Immature natural killer cell (primary cell): ENCODE measurements at regions not wholly inside any gene's neighbourhood (a gene's known extent, or its start where the extent isn't known, plus 50 kb on each side); places are given as distances from the start of the nearest gene placed in this dataset.

Experiments
- DNase-seq, 3 donors: peaks; one replicate each; pipeline ENCODE4 v3.0.0; 2022; ENCODE audit warnings: mixed read lengths in 1 of 3
- H3K27ac Mint-ChIP-seq, 6 donors: one replicate each; pipeline ENCODE4 v1.8.0; 2020; ENCODE audit warnings: mixed read lengths in 6 of 6, mild to moderate bottlenecking in 5 of 6, inconsistent platforms in 4 of 6, moderate library complexity in 3 of 6
- H3K27me3 Mint-ChIP-seq, 3 donors: one replicate each; pipeline ENCODE4 v1.8.0; 2020 to 2021; ENCODE audit warnings: low read depth in 3 of 3, mild to moderate bottlenecking in 3 of 3, mixed read lengths in 3 of 3, moderate library complexity in 3 of 3, inconsistent platforms in 1 of 3
- H3K36me3 Mint-ChIP-seq, 3 donors: one replicate each; pipeline ENCODE4 v1.8.0; 2020; ENCODE audit warnings: mixed read lengths in 3 of 3, inconsistent platforms in 2 of 3, mild to moderate bottlenecking in 2 of 3
- H3K4me1 Mint-ChIP-seq, 2 donors: one replicate each; pipeline ENCODE4 v1.8.0; 2020; ENCODE audit warnings: inconsistent platforms in 2 of 2, mild to moderate bottlenecking in 2 of 2, mixed read lengths in 2 of 2, moderate library complexity in 1 of 2
- H3K4me3 Mint-ChIP-seq, 5 donors: one replicate each; pipeline ENCODE4 v1.8.0; 2020; ENCODE audit warnings: mild to moderate bottlenecking in 5 of 5, mixed read lengths in 5 of 5, inconsistent platforms in 3 of 5, moderate library complexity in 3 of 5
- H3K9me3 Mint-ChIP-seq, 6 donors: one replicate each; pipeline ENCODE4 v1.8.0; 2020; ENCODE audit warnings: mild to moderate bottlenecking in 6 of 6, mixed read lengths in 6 of 6, inconsistent platforms in 4 of 6, moderate library complexity in 3 of 6

DNA sequence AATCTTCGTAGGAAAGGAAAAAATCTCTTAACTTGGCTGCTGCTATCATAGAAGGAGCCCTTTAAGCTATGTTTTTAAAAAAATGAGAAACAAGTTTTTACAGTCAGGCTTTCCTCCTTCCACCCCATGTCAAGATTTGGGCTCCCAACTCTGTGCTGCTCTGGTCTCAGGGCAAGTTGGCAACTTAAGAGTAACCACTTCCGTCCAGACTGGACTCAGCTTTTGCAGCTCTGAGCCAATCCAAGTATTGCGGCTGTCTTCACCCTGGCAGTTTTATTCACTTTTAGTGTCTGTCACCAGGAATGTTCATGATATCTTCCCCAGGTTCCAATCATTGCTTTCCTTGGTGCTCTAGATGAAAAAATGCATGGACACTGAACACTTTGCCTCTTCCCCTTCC lies 115.9 kb upstream of the GAS1 start:
- no peak overlapping the region for H3K4me3 Mint-ChIP-seq
- H3K27me3 Mint-ChIP-seq = peaks cover 1 to 8% (median 4%) of the 10 kb centered on the region in 3 donors
- H3K4me1 Mint-ChIP-seq = no peaks in the 10 kb centered on the region
- H3K27ac Mint-ChIP-seq = no peak overlapping the region
- no peak for DNase-seq
- no peaks in the 10 kb centered on the region for H3K9me3 Mint-ChIP-seq
- H3K36me3 Mint-ChIP-seq = no peaks in the 10 kb centered on the region

DNA sequence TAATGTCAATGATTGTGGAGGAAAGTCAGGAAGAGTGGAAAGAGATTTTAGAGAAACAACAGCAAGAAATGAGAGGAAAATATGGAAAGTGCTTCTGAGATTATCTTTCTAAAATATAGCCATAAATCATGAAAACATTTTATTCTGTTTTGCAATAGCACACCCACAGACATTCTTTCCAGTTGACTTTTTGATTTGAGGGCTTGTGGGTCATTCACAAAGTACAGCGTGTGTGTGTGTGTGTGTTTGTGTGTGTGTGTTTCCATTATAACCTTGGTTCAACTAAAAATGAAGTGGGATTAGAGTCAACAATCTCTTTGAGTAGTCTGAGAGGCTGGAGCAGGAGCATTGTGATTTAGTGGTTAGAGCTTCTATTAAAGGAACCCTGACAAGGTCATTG lies 116.6 kb upstream of the GAS1 start:
- H3K27me3 Mint-ChIP-seq = peaks cover 1 to 8% (median 2%) of the 10 kb centered on the region in 3 donors
- H3K4me1 Mint-ChIP-seq = no peaks in the 10 kb centered on the region
- no peak overlapping the region for H3K4me3 Mint-ChIP-seq
- H3K27ac Mint-ChIP-seq = no peak overlapping the region
- H3K36me3 Mint-ChIP-seq = no peaks in the 10 kb centered on the region
- DNase-seq = no peak
- no peaks in the 10 kb centered on the region for H3K9me3 Mint-ChIP-seq

DNA sequence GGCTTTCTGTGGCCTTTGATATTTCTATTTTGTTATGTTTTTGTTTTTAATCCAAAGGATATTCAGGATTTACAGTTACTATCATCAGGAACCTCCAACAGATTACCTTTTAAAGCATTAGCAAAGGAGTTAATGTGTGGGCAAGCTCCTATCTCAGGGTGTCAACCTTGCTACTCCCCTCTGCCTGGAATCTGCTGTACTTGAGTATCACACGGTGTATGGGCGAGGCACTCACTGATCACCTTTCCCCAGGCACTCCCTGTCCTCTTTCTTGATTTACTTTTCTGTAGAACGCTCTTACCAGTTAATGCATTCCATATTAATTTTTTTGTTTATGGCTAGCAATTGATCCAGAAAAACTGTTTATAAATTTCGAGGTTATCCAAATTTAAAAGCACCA lies 117.0 kb upstream of the GAS1 start:
- Mint-ChIP-seq H3K4me3 (no peak overlapping the region), H3K27ac (no peak overlapping the region), H3K27me3 (peaks cover under 1 to 8% (median 2%) of the 10 kb centered on the region in 3 donors), H3K36me3 (no peaks in the 10 kb centered on the region), H3K9me3 (no peaks in the 10 kb centered on the region), H3K4me1 (no peaks in the 10 kb centered on the region)
- DNase-seq = no peak

DNA sequence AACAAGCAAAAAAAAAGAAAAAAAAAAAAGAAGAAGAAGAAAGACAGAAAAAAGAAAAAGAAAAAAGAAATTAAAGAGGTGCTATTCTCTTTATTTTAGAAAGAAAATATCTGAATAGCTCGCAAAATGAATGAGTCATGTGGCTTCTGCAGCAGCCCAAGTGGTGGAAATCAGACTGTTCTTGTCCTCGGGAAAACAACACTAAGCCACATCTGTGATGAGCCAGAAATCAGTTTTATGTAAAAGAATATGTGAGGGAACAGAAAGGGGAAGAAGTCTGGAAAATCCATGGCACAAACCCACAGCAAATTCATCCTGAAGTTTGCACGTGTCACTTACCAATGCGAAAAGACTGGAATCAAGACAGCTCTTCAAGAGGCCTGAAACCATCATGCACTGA lies 118.7 kb upstream of the GAS1 start:
- Mint-ChIP-seq H3K27ac (no peak overlapping the region), H3K4me3 (no peak overlapping the region), H3K36me3 (no peaks in the 10 kb centered on the region), H3K27me3 (peaks cover 0 to 8% (median 2%) of the 10 kb centered on the region in 3 donors), H3K4me1 (no peaks in the 10 kb centered on the region), H3K9me3 (no peaks in the 10 kb centered on the region)
- DNase-seq = no peak

DNA sequence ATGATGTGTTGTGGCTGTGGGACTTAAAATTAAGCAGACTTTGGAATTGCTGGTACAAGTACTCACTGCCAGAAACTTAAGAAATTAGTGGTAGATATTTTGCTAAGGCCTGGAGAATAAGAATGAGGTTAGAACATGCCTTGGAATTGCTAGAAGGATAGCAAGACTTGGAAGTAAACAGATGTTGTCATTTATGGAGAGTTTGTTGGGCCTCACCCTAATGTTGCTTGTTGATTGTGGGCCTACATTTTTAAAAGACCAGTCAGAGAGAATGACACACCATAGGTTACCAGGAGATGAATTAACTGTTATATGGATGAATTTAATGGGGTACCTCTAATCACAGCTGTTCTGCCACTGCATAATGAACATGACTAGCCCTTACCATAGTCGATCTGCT lies 120.1 kb upstream of the GAS1 start:
- Mint-ChIP-seq H3K27ac (no peak overlapping the region), H3K4me3 (no peak overlapping the region), H3K9me3 (no peaks in the 10 kb centered on the region), H3K4me1 (no peaks in the 10 kb centered on the region), H3K36me3 (no peaks in the 10 kb centered on the region), H3K27me3 (peaks cover 0 to 5% (median 4%) of the 10 kb centered on the region in 3 donors)
- DNase-seq = no peak

DNA sequence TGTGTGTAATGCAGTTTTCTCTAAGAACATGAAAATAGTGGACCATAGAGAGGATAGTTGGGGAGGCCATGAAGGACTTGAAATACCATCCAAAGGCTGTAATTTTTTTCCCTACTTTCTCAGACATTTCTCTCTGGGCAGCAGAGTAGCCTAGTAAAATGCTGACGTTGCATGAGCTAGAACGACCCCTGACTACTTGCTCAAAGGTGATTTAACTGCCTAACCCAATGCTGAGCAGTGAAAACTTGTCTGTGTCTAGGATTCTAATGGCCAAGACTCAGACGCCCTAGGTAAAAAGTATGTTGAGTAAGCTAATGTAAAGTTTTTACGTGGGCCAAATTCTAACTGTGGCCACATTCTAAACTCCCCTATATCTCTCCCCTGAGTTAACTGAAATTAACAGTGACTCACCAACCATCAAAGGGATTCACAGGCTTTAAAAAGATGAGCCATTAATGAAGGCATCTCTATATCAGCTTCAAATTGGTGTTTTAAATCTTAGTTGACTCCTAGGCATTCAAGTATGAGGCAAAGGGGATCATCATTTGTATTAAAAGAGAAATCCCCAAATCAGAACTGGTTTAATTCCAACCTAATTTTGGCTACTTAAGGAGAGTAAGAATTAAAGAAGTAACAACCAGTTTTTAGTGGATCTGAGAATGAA lies 121.0 kb upstream of the GAS1 start:
- Mint-ChIP-seq H3K4me3 (no peak overlapping the region), H3K27me3 (peaks cover 0 to 7% (median 5%) of the 10 kb centered on the region in 3 donors), H3K36me3 (no peaks in the 10 kb centered on the region), H3K4me1 (no peaks in the 10 kb centered on the region), H3K27ac (no peak overlapping the region), H3K9me3 (no peaks in the 10 kb centered on the region)
- no peak for DNase-seq

DNA sequence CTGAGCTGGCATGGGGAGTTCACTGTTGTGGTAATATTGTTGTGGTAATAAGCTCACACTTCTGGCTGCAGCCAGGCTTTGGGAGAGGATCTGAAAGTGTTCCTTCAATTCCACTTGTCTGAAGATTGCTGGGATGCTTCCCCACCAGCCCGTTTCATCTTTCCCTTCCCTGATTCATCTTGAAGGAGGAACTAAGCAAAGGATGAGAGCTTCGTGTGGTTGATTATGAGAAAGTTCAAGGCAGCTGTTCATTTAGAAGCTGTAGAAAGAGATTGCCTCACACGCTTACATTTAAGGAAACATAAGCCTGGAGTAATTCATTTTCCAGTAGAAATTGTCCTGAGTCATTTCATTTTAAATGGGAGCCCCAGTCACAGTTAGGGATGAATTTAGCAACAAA lies 122.4 kb upstream of the GAS1 start:
- peaks cover 1 to 7% (median 5%) of the 10 kb centered on the region in 3 donors for H3K27me3 Mint-ChIP-seq
- H3K4me1 Mint-ChIP-seq = no peaks in the 10 kb centered on the region
- H3K9me3 Mint-ChIP-seq = no peaks in the 10 kb centered on the region
- DNase-seq = no peak
- H3K27ac Mint-ChIP-seq = no peak overlapping the region
- H3K4me3 Mint-ChIP-seq = no peak overlapping the region
- no peaks in the 10 kb centered on the region for H3K36me3 Mint-ChIP-seq

DNA sequence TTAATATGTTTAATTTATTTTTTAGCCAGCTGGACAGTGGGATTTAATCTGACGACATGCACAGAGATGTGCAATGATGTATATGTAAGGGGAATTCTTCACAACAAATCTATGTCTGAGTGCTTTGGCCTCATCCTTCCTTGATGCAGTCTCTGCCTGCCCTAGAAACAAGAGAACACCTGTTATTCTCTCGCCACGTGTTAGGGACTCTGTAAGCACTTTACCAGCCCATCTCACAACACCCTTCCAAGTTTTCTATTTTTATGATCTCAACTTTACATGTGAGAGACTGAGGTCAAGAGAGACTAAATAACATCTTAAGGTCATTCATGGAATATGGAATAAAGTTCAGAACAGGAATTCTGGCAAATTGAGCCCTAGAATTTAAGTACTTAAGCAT lies 123.0 kb upstream of the GAS1 start:
- H3K27me3 Mint-ChIP-seq = peaks cover 1 to 7% (median 2%) of the 10 kb centered on the region in 3 donors
- no peak for DNase-seq
- H3K9me3 Mint-ChIP-seq = no peaks in the 10 kb centered on the region
- no peaks in the 10 kb centered on the region for H3K4me1 Mint-ChIP-seq
- no peaks in the 10 kb centered on the region for H3K36me3 Mint-ChIP-seq
- no peak overlapping the region for H3K27ac Mint-ChIP-seq
- no peak overlapping the region for H3K4me3 Mint-ChIP-seq

DNA sequence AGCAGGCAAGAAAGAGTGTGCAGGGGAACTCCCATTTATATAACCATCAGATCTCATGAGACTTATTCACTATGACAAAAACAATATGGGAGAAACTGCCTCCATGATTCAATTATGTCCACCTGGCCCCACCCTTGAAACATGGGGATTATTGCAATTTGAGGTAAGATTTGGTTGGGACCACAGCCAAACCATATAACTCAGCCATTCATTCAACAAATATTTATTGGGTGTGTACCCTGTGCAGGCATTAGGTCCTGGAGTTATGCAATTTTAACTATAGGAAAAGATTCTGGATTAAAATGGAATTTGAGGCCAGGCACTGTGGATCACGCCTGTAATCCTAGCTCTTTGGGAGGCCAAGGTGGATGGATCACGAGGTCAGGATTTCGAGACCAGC lies 124.2 kb upstream of the GAS1 start:
- Mint-ChIP-seq H3K36me3 (no peaks in the 10 kb centered on the region), H3K27ac (no peak overlapping the region), H3K27me3 (peaks cover 1 to 9% (median 2%) of the 10 kb centered on the region in 3 donors), H3K4me1 (no peaks in the 10 kb centered on the region), H3K4me3 (no peak overlapping the region), H3K9me3 (no peaks in the 10 kb centered on the region)
- no peak for DNase-seq

DNA sequence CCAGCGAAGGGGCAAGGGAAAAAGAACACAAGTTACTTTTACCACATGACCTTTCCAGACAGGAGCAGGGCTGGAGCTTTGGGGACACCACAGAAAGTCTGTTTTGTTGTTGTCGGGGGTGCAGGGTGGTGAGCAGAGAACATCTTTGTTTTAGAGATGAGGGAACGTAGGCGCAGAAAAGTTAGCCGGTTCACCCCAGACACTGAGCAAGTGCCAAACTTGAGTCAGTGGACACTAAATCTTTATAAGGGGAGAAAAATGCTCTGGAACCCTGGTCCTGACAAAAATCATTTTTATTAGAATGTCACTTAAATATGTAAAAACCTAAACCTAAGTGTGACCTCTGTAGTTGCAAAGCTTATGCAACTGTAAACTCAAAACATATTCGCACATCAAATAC lies 126.4 kb upstream of the GAS1 start:
- Mint-ChIP-seq H3K4me1 (no peaks in the 10 kb centered on the region), H3K36me3 (no peaks in the 10 kb centered on the region), H3K27me3 (peaks cover 1 to 9% (median 2%) of the 10 kb centered on the region in 3 donors), H3K9me3 (no peaks in the 10 kb centered on the region), H3K4me3 (no peak overlapping the region), H3K27ac (no peak overlapping the region)
- DNase-seq = no peak

DNA sequence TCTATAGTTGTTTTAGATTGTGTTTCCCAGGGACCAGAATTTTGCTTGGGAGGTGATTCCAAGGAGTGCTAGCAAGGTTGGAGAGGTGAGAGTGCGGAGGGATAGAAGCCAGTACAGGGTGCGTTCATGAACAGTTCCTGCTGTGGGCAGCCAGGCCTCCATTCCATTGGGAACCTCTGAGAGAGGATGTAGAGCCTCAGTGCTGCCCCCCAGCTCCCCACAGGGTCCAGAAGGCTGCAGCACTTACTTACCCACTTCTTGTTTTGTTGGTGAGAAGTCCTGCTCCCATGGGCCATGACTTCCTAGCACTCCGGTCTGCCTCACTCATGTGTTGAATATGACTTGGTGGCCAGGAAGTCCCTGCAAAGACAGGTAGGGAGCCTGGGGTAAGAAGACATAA lies 128.2 kb upstream of the GAS1 start:
- Mint-ChIP-seq H3K27me3 (peaks cover 1 to 9% (median 4%) of the 10 kb centered on the region in 3 donors), H3K4me3 (no peak overlapping the region), H3K4me1 (no peaks in the 10 kb centered on the region), H3K36me3 (no peaks in the 10 kb centered on the region), H3K9me3 (no peaks in the 10 kb centered on the region), H3K27ac (no peak overlapping the region)
- DNase-seq = no peak

DNA sequence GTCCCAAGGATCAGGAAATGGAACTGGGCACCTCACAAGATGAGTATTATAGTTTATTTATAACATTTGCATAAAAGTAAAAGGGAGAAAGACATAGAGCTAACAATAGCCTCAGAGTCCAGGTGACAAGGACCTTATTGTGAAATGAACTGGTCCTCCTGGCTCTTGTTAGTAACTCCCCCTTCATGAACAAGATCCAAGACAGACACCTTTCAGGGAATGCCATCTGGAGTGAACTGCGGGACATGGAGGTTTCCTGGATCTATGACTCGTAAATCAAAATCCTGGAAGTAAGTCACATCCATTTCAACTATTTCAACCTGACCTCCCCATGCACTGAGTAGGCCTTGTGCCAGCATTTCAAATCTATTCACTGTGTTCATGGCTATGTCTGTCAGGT lies 129.5 kb upstream of the GAS1 start:
- Mint-ChIP-seq H3K4me1 (no peaks in the 10 kb centered on the region), H3K27me3 (peaks cover 2 to 9% (median 4%) of the 10 kb centered on the region in 3 donors), H3K4me3 (no peak overlapping the region), H3K27ac (no peak overlapping the region), H3K9me3 (no peaks in the 10 kb centered on the region), H3K36me3 (no peaks in the 10 kb centered on the region)
- DNase-seq = no peak

DNA sequence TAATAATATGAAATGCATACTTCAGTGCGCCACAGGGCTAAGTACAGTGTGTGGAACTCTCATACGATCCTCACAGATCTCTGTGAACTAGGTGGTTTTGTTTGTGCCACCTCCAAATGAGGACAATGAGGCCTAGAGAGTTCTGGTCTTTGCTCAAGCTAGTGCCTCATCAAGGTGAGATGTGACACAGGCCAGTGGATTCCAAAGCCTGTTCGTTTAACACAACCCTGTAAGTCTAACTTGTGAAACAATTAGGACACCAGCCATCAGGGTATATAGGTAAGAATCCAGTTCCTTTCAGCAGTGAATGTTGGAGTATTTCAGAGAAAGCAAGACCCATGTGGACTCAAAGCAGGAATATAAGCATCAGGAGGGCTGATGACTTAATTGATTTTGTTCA lies 130.7 kb upstream of the GAS1 start:
- Mint-ChIP-seq H3K4me1 (no peaks in the 10 kb centered on the region), H3K36me3 (no peaks in the 10 kb centered on the region), H3K4me3 (no peak overlapping the region), H3K27ac (no peak overlapping the region), H3K9me3 (no peaks in the 10 kb centered on the region), H3K27me3 (peaks cover 2 to 4% (median 4%) of the 10 kb centered on the region in 3 donors)
- no peak for DNase-seq

DNA sequence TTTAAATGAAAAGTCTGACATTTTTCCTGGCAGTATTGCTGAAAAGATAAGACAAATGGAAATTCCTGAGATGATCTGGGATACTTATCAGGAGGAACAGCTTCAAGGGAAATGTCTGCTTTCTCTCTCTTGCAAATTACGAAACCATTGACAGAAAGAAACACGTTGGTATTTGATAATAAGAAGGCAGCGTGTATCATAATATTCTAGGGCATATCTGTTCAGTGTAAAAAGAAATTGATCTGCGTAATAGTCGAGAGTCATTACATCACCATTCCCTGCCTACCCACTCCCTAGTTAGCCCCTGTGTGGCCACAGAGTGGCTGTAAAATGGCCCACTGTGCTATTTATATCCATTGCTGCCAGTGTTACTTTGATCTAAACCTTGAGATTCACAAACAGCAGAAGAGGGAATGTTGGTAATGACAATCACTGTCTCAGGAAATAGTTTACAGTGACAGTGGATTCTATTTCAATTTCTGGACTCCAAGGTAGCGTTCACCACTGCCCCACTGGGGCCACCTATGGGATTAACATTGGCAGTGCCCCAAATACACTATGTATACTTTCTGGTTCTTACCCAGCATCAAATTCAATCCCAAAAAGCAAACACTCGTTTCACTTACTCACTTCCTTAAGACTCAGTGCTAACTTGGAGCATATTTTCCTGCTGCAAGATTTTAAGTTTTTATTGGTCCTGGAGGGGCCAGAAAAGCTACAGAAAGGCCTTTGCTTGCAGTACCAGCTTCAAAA lies 133.4 kb upstream of the GAS1 start:
- Mint-ChIP-seq H3K4me1 (no peaks in the 10 kb centered on the region), H3K27ac (no peak overlapping the region), H3K9me3 (no peaks in the 10 kb centered on the region), H3K27me3 (peaks cover 3 to 5% (median 4%) of the 10 kb centered on the region in 3 donors), H3K4me3 (no peak overlapping the region), H3K36me3 (no peaks in the 10 kb centered on the region)
- no peak for DNase-seq

DNA sequence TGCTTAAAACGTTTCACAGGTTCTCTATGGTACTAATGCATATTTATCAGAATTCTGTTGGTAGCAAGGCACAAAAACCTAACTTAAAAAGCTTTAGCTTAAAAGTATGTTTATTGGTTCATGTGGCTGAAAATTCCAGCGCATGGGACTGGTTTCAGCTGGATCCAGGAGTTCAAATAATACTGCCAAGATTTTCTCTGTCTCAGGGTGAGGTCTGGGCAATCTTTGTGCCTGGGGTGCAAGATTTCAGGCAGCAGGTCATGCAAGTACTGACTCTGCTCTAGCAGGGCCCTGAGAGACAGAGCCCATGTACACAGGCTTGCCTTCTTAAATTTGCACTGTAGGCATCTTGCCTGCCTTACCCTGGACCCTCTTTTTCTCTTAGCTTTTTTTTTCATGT lies 134.2 kb upstream of the GAS1 start:
- H3K4me3 Mint-ChIP-seq = no peak overlapping the region
- H3K9me3 Mint-ChIP-seq = no peaks in the 10 kb centered on the region
- H3K4me1 Mint-ChIP-seq = no peaks in the 10 kb centered on the region
- H3K36me3 Mint-ChIP-seq = no peaks in the 10 kb centered on the region
- peaks cover 3 to 6% (median 5%) of the 10 kb centered on the region in 3 donors for H3K27me3 Mint-ChIP-seq
- no peak overlapping the region for H3K27ac Mint-ChIP-seq
- no peak for DNase-seq
